Lower lobe of right lung (tissue), 2 donors: ENCODE measurements at regions not wholly inside any gene's neighbourhood (a gene's known extent, or its start where the extent isn't known, plus 50 kb on each side); places are given as distances from the start of the nearest gene placed in this dataset.

Source experiments
- ATAC-seq, 2 donors: fragments of 200-7000 bp; cut with Tn5 transposase; one replicate each; pipeline ENCODE4 v1.9.1; 2020 to 2022; ENCODE audit warnings: mild to moderate bottlenecking in 2 of 2, moderate library complexity in 2 of 2
- DNase-seq: peaks from one replicate; pipeline ENCODE4 v3.0.0-alpha.2; 2020
- H3K27ac ChIP-seq: fragments of 200-600 bp; one replicate; pipeline ENCODE4 v1.8.0; 2022
- H3K27me3 ChIP-seq: fragments of 200-600 bp; one replicate; pipeline ENCODE4 v1.8.0; 2022; ENCODE audit warnings: low read depth
- H3K36me3 ChIP-seq: fragments of 200-600 bp; one replicate; pipeline ENCODE4 v1.8.0; 2022; ENCODE audit warnings: mild to moderate bottlenecking
- H3K4me1 ChIP-seq: fragments of 200-600 bp; one replicate; pipeline ENCODE4 v1.8.0; 2022
- H3K4me3 ChIP-seq: fragments of 200-600 bp; one replicate; pipeline ENCODE4 v1.8.0; 2022; ENCODE audit warnings: mild to moderate bottlenecking
- H3K9me3 ChIP-seq: fragments of 200-600 bp; one replicate; pipeline ENCODE4 v1.8.0; 2022
- intact Hi-C: fragments of 100-400 bp; cut with DNase I; formaldehyde crosslinking; loops from one replicate; pipeline ENCODE4 v1.11.0; 2022
- TF ChIP-seq, protein P1 (sequence below): fragments of 200-600 bp; IDR thresholded peaks from one replicate; pipeline ENCODE4 v1.8.0; 2022; ENCODE audit warnings: antibody characterized with exemption, mild to moderate bottlenecking
- donor health status: DM: no; HTN: yes; CAD: no; lungs with severe emphysema.

DNA sequence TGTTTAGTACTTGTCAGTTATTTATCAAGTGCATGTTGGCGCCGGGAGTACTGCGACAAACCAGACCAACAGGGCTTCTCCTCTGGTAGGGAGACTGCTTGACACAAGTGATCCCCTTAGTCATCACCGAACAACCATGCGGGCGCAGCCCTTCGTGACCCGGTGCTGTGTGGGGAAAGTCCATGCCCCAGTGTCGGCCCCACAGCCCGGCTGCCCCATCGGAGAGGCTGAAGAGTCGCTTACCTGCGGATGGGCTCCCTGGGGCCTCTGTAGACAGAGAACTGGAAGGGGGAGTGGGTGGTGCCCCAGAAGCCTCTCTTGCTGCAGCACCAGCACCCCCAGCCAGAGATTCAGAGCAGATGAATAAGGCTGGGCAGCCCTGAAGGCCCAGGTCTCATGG lies 90.3 kb upstream of the PRR23E start:
- Histone ChIP-seq H3K4me1 (no peaks in the 10 kb centered on the region), H3K9me3 (no peaks in the 10 kb centered on the region), H3K4me3 (no peak overlapping the region), H3K27ac (no peak overlapping the region), H3K27me3 (no peaks in the 10 kb centered on the region), H3K36me3 (no peaks in the 10 kb centered on the region)
- ATAC-seq (no peak), DNase-seq (no peak)
- TF ChIP-seq, protein P1, sequence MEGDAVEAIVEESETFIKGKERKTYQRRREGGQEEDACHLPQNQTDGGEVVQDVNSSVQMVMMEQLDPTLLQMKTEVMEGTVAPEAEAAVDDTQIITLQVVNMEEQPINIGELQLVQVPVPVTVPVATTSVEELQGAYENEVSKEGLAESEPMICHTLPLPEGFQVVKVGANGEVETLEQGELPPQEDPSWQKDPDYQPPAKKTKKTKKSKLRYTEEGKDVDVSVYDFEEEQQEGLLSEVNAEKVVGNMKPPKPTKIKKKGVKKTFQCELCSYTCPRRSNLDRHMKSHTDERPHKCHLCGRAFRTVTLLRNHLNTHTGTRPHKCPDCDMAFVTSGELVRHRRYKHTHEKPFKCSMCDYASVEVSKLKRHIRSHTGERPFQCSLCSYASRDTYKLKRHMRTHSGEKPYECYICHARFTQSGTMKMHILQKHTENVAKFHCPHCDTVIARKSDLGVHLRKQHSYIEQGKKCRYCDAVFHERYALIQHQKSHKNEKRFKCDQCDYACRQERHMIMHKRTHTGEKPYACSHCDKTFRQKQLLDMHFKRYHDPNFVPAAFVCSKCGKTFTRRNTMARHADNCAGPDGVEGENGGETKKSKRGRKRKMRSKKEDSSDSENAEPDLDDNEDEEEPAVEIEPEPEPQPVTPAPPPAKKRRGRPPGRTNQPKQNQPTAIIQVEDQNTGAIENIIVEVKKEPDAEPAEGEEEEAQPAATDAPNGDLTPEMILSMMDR = no peak
- intact Hi-C loops = no loop called here

DNA sequence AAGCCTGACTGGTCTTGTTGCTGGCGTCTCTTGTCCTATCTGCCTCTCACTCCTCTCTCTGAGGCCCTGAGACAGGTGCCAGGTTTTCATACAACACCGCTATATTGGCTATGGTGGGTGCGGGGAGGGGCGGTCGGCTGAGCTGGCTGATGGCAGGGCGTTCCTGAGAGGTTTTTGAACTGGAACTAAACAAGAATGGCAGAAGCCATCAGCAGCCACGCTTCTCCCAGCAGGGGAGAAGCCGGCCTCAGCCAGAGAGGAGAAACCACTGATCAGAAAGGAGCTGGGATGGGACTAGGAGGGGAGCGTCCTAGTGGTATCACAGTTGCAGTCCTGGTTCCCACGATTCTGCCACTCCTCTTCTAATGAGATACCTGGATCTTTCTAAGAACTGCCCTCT lies 89.9 kb upstream of the PRR23E start:
- no peaks in the 10 kb centered on the region for H3K4me1 ChIP-seq
- no peak overlapping the region for H3K4me3 ChIP-seq
- intact Hi-C loops = no loop called here
- H3K9me3 ChIP-seq = no peaks in the 10 kb centered on the region
- no peak for DNase-seq
- H3K27ac ChIP-seq = no peak overlapping the region
- H3K27me3 ChIP-seq = no peaks in the 10 kb centered on the region
- ATAC-seq = no peak
- no peaks in the 10 kb centered on the region for H3K36me3 ChIP-seq
- TF ChIP-seq, protein P1 = no peak

DNA sequence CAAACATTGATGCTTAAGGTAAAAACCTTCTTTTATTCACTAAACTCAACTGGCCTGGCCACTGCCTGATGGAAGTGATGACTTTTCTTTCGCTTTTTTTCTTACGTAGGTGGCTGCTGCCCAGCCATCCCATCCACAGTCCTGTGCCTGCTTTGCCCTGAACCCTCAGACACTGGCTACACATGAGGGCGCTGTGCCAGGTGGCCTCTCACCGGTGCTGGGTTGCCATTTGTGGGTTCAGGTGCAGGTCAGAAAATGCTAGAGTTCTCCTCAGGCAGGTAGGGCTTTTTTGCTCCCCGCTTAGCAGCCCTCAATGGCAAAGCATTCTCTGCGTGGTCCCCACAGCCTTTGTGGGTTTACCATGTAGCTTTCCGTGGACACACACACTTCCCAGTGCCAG lies 88.3 kb upstream of the PRR23E start:
- intact Hi-C loops = no loop called here
- Histone ChIP-seq H3K9me3 (no peaks in the 10 kb centered on the region), H3K4me3 (no peak overlapping the region), H3K27ac (no peak overlapping the region), H3K4me1 (no peaks in the 10 kb centered on the region), H3K36me3 (no peaks in the 10 kb centered on the region), H3K27me3 (no peaks in the 10 kb centered on the region)
- no peak for DNase-seq
- ATAC-seq = no peak
- TF ChIP-seq, protein P1 = no peak

DNA sequence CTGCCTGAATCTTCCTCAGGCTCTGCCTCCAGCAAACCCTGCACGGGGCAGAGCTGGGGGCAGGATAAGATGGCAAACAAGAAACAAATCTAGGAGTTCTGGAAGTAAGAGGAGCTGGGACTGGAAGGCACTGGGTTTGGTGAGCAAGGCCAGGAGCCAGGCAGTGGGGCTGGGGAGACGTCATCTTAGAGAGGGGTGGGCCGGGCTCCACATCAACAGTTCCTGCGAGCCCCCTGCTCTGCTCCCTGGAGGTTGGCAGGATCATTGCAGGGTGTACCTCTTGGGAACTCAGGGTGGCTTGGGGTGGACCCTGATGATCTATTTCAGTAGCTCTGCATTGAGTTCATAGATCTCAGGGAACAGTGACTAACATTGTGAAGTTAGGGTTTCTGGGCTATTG lies 87.3 kb upstream of the PRR23E start:
- intact Hi-C loops = no loop called here
- DNase-seq = no peak
- no peak overlapping the region for H3K27ac ChIP-seq

DNA sequence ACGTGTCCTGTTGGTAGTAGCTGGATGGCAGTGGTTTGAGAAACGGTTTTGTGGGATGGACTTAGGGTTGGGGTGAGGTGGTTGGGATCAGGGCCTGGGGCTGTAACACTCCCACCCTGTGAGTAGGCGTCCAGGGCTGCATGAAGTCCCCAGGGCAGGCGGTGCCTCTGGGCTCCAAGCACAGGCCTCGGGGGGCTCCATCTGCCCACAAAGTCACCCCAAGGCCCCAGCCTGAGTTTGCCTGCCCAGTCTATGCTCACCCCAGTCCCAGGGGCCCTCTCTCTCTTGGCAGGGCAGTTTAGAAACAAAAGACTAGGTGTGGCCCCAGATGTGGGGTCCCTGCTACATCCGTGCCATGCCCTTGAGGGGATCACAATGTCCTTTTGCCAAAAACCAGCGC lies 86.9 kb upstream of the PRR23E start:
- TF ChIP-seq, protein P1 = no peak
- Histone ChIP-seq H3K36me3 (no peaks in the 10 kb centered on the region), H3K4me1 (no peaks in the 10 kb centered on the region), H3K27ac (no peak overlapping the region), H3K9me3 (no peaks in the 10 kb centered on the region), H3K27me3 (no peaks in the 10 kb centered on the region), H3K4me3 (no peak overlapping the region)
- intact Hi-C loops = no loop called here
- DNase-seq = no peak
- ATAC-seq = peak in 1 of 2 donors; percentile 16

More for the DNA sequence above, 87.3 kb upstream of the PRR23E start:
- no peak for ATAC-seq
- Histone ChIP-seq H3K4me3 (no peak overlapping the region), H3K36me3 (no peaks in the 10 kb centered on the region), H3K27me3 (no peaks in the 10 kb centered on the region), H3K9me3 (no peaks in the 10 kb centered on the region), H3K4me1 (no peaks in the 10 kb centered on the region)
- TF ChIP-seq, protein P1 = no peak

DNA sequence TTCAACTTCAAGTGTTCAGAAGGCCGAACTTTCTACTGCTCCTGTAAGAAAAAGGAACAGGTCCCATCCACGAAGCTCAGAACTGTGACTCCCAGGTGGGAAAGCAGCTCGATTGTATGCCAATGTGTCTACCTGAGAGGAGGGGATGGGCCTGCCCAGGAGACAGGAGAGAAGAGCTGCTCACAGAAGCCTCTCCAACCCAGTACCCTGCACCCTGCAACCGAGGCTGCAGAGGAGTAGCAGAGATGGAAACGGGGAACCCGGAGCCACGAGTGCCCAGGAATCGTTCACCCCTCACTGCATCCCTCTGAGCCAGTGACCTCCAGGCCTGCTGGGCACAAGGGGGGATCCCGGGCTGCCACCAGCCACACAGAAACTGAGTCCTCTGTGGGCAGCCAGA lies 86.5 kb upstream of the PRR23E start:
- Histone ChIP-seq H3K36me3 (no peaks in the 10 kb centered on the region), H3K4me1 (no peaks in the 10 kb centered on the region), H3K9me3 (no peaks in the 10 kb centered on the region), H3K27ac (no peak overlapping the region), H3K4me3 (no peak overlapping the region), H3K27me3 (no peaks in the 10 kb centered on the region)
- ATAC-seq (no peak), DNase-seq (no peak)
- TF ChIP-seq, protein P1 = no peak
- intact Hi-C loops = no loop called here
